ENCODE measurements at regions not wholly inside any gene's neighbourhood (a gene's known extent, or its start where the extent isn't known, plus 50 kb on each side); places are given as distances from the start of the nearest gene placed in this dataset.
"Not testable (repeated sequence)": the region's sequence is repeated elsewhere in the genome, so short reads cannot be mapped to it uniquely, and the experiment has no call there.

DNA sequence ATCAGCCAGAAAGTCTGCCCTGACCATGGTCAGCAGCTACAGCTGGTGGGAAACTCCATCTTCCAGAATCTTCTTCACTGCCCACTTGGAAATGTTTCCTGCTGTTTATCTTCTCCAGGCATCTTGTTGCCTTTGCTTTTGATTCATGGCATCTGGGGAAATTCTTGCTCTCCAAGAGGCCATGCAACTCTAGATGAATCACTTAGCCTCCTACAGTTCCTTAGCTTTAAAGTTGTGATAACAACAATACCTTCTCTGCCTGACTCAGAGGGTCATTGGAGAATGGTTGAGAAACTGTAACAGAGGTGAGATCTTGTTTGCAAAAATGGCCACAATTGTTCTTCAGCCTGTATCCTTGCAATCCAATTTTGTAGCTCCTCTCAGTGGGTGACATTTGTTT lies 121.0 kb upstream of the VRK1 start:
- DNase-seq (no peak), ATAC-seq (no peak)
- intact Hi-C loops (cut with DNase I) = no loop called here

DNA sequence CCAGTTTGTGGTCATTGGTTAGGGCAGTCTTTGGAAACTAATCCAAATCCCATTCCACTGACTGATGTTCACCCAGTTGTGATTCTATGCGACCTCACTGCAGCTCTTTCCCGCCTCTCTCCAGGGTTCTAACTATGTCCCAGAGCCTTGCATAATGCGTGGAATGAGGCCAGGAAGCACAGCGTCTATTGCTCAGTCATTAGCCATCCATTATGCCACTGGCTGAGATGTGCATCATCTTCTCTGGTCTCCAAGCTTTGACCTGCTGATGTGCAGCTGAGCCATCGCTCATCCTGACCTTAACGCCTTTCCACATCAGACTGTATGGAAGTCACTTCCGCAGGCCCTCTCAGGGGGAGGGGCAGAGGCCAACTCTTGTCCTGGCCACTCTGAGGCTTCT lies 115.4 kb upstream of the VRK1 start:
- ATAC-seq = no peak

DNA sequence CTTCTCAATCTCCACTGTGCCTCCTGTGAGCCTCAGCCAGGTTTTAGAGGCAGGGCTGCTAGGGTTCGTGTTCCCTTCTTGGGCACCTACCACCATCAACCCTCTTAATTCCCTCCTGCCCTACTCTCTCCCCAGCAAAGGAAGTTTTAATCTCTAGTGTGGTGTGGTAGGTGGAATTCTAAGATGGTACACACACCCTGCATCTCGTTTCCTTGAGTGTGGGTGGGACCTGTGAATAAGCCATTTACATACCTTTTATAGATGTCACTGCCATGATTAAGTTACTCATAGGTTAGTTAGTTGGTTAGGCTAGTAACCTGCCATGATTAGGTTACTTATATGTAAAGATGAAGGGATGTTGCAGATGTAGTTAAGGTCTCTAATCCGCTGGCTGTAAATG lies 114.8 kb upstream of the VRK1 start:
- ATAC-seq (no peak), DNase-seq (no peak)
- intact Hi-C loops (cut with DNase I) = no loop called here

More for the DNA sequence above, 115.4 kb upstream of the VRK1 start:
- DNase-seq = no peak
- intact Hi-C loops (cut with DNase I) = no loop called here

DNA sequence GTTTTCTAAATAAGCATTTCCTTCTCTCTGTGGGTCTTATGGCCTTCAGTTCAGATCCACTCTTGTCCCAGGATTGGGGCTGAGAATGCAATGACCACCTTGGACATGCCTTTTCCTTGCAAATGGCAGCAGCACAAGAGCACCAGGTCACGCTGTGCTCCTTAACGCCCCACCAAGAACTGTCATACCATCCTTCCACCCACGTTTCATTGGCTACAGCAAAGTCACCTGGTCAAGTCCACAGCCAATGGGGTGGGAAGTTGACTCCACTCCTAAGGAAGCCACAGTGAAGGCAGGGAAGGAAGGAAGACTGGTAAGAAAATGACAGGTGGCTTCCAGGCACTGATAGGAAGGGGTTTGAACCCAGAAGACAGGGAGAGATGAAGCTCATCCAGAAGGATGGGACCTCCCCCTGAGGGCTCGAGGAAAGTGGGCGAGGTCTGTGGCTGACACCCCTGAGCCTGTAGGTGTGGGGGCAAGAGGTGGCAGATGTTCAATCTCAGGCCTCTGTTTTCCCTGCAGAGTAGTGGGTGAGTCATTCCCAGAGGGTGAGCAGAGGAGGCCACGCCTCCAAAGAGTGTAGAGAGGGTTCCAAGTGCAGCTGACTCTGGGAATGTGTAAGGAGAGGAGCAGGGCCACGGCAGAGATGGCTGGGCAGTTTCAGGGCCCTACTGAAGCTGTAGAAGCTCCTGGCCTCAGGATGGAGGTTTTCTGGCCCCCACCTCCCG lies 113.5 kb upstream of the VRK1 start:
- intact Hi-C loops (cut with DNase I) = no loop called here
- ATAC-seq (no peak), DNase-seq (no peak)

DNA sequence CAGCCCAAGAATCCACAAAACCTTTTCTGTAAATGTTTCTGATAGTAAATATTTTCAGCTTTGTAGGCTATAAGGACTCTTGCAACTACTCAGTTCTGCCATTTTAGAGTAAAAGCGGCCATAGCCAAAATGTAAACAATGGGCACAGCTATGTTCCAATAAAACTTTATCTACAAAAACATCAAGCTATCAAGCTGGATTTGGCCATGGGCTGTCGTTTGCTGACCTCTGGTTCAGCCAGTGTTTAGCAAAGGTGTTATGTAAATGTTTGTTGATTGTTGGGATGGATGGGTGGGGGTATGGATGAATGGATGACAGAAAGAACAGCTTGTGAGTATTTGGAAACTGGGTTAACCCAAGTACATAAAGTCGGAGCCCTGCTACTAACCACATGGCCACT lies 111.1 kb upstream of the VRK1 start:
- intact Hi-C loops (cut with DNase I) = no loop called here

DNA sequence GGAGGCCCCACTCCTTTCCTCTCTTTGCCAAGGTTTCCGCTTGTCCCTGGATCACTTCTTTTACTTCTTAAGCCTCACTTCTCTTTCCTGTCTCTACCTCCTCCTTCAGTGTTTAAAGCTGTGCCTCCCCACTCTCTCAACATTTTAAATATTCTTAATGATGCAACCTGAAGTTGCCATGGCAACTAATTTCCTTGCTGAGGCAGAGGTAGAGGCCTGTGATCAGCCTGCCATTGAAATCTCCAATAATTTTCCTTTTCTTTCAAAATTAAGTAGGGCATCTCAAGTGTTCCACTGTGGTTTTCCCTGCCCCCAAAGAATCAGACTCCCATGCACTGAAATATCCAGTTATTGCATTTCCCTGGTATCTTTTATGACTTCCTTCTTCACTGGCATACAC lies 108.6 kb upstream of the VRK1 start:
- DNase-seq (no peak), ATAC-seq (no peak)
- intact Hi-C loops (cut with DNase I) = no loop called here

More for the DNA sequence above, 111.1 kb upstream of the VRK1 start:
- DNase-seq (no peak), ATAC-seq (no peak)

DNA sequence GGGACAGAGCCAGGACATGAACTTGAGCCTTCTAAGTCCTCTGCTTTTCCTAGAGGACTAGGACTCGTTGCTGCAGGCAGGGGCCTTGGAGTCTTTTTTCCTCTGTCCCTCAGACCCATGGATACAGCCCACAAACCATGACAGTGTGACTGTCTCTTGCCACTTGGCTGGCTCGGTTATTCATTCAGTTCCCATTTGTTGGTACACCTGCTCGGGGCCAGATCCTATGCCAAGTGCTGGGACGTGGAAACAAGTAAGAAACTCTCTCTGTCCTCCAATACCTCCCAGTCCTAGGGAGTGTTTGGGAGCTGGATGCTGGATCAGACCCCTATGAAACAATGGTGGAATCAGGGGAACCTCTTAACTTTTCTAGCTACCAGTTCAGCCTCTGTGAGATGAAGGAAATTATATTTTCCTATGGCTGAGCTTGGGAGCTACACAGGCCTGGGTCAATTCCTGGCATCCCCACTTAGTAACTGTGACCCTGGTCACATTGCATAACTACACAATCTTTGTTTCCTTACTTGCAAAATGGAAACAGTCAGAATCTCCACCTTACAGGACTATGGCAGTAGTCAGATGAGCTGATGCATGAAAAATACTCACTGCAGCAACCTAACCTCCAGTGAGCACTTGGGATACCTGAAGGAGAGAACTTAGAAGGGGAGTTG lies 106.3 kb upstream of the VRK1 start:
- ATAC-seq (no peak), DNase-seq (no peak)
- intact Hi-C loops (cut with DNase I) = no loop called here

DNA sequence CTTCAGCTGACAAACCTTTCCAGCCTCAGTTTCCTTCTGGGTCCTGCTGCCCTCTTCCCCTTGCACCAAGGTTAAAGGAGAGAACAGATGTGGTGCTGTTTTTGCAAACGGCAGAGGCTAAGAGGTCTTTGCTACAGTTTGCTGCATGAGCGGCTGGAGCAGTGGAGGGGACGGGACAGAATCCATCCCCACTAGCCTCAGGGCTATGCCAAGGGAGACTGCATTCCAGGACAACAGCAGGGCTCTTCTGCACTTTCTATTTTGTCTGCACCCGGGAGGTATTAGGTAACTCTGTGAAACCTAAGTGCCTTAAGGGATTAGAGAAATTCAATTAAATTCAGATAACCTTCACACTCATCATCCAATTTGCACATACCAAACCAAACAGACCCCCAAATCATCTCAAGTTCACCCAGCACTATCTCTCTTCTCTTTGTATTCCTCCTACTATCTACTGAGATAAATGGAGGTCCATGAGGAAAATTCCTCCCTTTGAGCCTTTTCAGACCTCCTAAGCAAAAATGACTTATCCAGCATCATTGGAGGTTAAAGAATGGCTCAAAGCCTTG lies 103.8 kb upstream of the VRK1 start:
- ATAC-seq (no peak), DNase-seq (no peak)
- intact Hi-C loops (cut with DNase I) = no loop called here

DNA sequence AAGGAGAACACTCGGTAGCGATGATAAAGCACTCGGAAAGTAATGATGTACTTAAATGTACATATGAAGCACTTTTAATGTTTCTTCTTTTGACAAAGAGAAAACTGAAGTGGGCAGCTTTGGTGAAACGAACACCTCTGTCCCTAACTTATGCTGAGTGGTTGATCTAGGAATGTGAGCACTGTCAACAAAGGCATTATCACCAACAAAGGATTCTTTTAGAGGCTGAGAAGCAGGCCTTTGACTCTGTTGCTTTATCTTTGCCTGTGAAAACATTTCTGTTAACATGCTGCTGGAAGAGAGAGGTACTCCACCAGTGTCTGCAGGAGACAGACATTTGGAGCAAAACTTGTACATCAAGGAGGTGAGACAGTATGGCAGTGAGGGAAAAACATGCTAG lies 103.2 kb upstream of the VRK1 start:
- intact Hi-C loops (cut with DNase I) = no loop called here
- ATAC-seq (no peak), DNase-seq (no peak)

DNA sequence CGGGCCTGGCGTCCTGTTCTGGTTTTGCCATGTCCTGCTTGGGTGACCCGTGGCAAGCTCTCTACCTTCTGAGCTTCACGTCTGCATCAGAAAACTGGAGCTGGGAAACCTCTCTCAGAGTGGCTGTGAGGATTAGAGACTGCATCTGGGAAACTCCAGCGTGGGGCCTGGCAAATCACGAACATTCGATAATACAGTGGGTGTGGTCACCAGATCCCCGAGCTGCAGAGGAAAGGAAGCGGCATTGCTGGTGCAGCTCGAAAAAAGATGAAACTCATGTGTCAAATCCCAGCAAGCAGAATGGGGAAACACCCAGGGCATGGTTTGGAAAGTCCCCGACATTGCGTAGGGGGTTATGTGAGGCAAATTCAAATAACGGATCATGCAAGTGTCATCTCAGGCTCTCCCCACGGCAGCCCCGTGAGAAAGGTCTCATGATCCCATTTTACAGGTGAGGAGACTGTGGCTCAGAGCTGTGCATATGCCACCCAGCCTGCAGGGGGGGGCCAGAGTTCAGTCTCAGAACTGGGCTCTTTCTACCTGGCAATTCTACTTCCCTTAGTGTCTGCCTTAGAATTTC lies 98.1 kb upstream of the VRK1 start:
- DNase-seq (no peak), ATAC-seq (no peak)
- intact Hi-C loops (cut with DNase I) = no loop called here

DNA sequence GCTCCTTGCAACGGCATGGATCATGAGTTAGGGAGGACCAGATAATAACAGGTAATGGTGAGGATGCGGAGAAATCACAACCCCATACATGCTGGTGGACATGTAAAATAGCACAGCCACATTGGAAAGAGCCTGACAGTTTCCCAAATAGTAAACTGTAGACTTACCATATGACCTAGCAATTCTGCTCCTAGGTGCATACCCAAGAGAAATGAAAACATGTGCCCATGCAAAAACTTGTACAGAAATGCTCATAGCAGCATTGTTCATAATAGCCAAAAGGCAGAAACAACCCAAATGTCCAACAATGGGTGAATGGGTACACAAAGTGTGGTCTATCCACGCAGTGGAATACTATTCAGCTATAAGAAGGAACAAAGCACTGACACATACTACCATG lies 97.5 kb upstream of the VRK1 start:
- ATAC-seq (no peak), DNase-seq (no peak)
- intact Hi-C loops (cut with DNase I) = no loop called here

DNA sequence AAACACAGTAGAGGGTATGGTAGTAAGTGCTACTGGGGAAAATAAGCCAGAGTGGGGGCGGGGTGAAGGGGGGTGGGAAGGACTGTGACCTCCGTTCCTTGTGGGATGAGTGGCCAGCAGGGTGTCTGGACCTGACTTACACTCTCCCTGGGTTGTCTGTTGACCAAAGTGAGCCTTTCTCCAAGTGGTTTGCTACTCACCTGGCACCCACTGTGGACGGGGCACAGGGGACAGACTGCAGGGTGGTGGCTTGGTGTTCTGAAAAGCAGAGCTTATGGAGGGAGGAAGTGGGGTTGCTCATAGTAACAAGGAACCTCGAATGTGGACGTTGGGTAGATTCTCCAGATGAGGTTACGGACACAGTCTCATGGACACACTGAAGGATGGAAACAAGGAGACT lies 94.4 kb upstream of the VRK1 start:
- ATAC-seq = no peak
- DNase-seq = no peak
- intact Hi-C loops (cut with DNase I) = no loop called here

DNA sequence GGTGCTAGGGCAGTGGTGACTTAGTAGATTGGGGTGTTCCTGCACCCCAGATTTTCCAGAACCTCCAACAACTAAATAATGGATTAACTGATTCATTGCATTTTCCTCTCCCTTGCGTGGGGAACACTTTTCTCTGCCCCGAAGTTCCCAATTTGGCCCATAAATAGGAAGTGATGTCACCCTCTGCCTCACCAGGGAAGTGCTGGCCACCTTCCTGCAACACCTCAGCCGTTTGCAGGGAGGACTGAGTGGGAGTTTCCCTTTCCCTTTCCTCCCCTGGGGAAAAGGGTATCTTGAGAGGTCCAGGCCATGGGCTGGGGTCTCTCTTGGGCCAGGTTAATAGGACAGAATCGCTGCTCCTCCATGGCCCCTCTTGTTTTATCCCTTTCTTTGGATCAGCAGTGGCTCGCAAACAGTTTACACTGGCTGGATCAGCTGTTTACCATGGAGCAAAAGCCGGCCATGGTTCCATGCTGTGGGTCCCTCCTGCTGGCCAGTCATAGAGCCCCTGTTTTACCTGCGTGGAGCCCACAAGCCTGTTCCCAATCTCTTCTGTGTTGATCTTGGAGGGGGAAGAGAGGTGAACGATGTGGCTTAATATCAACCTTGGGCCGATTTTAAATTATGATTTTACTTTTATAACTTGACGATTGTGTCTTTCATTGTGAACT lies 91.6 kb upstream of the VRK1 start:
- ATAC-seq (no peak), DNase-seq (no peak)
- intact Hi-C loops (cut with DNase I) = no loop called here

DNA sequence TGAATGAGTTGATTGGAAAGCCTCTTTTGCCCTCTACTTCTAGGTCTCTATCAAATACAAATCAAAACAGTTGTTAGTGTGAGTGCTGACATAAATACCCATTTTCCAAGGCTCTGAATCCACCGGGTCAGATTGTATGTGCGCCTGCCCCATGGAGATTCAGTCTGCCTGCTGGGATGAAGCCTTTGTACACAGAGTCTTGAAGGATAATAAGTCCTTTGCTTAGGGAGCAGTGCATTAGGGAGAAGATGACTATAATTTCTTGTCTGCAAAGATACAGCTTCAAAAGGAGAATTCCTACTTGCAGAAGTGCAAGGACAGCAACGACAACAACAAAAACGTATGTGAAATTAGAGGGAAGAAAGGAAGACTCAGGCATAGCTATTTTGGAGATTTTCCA lies 90.3 kb upstream of the VRK1 start:
- no peak for DNase-seq
- no peak for ATAC-seq
- intact Hi-C loops (cut with DNase I) = no loop called here

DNA sequence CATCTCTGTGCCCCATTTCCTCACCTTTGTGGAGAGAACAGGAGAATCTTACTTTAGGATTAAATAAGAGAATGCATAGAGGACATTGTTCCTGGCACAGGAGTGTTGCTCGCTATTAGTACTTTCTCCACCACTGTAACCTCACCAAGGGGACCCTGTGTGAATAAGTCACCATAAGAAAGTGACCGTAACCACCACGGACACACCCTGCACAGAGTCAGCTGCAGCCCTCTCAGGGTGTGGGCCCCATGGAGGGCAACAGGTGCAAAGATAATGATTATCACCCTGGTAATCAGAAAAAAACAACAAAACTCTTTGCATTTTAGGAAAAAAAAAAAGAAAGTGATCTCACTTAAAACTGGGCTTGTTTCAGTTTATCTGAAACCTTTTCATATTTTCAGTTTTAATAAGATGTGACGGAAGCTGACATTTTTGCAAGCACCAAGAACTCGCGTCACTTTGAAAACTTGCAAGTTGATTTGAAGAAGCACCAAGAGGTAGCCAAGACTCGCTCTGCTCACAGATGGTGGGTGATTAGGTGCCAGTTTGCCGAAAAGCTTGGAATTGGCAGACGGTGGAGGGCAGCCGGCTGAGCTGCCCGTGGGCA lies 87.0 kb upstream of the VRK1 start:
- intact Hi-C loops (cut with DNase I) = no loop called here
- DNase-seq (no peak), ATAC-seq (no peak)

DNA sequence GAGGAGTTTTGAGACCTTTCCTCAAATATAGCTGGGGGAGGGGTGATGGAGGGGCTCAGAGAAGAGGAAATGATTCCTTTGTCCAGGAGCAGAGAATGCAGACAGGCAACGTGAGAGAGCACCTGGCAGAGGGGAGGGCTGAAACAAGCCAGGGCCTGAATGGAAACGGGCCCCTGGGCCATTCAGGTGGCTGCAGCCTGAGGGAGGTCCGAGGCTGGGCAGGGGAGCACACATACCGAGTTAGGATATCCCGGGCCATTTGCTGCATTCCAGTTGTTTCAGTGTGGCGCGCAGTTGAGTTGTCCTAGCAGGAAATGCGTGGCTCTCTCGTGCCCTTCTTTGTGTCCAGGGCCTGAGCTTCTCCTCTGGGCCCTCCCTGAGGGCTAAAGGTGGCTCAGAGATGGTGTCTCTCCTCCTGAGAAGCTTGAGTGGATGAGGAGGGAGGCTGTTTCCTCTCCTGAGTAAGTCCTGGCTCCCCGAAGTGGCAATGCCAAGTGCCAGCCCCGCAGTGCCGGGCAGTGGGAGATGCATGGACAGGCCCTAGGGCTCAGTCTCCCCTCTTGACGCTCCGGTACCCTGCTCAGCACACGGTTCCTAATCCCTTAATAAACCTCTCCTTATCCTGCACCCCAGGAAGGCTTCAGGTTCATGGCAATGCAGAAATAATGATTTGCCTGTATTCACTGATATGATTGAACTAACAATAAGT lies 85.5 kb upstream of the VRK1 start:
- no peak for DNase-seq
- no peak for ATAC-seq
- intact Hi-C loops (cut with DNase I) = no loop called here

DNA sequence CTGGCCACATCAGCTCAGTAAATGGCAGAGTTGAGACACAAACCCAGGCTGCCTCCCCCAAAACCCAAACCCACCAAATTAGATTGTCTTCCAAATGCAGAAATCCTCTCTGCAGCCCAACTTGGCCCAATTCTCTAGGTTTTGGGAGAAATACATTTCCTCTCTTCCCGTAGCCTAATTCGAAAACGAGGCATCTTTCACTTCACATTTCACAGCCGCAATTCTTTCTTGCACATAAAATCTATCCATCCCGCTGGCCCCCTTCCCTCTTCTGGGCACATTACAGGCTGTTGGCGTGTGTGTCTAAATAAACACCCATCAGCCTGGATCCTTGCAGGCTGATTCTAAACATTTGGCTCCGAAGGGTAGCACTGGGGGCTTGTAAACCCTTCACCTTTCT lies 83.8 kb upstream of the VRK1 start:
- ATAC-seq = no peak
- DNase-seq = no peak
- intact Hi-C loops (cut with DNase I) = no loop called here

DNA sequence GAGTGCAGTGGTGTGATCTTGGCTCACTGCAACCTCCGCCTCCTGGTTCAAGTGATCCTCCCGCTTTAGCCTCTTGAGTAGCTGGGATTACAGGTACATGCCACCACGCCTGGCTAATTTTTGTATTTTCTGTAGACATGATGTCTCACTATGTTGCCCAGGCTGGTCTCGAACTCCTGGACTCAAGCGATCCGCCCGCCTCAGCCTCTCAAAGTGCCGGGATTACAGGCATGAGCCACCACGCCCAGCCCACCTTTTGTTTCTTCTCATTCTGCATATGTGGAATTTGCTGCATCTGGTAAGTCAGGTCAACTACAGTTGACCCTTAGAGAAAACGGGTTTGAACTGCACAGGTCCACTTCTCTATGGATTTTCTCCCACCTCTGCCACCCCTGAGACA lies 82.6 kb upstream of the VRK1 start:
- DNase-seq; intact Hi-C loops (cut with DNase I); ATAC-seq: not testable (repeated sequence)

DNA sequence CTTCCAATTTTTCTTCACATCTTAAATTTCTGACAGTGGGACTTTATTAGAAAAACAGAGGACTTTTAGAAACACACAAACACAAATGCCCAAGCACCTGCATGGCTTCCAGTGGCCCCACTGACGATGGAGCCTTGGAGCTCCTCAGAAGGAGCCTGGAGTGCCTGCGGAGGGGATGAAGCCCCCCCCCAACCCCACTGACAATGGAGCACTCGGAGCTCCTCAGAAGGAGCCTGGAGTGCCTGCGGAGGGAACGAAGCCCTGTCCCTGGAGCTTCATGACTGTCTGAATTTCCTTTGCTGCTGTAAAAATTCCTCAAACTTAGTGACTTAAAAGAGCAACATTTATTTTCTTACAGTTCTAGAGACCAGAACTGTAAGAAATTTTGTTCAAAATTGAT lies 80.1 kb upstream of the VRK1 start:
- intact Hi-C loops (cut with DNase I) = no loop called here
- no peak for DNase-seq
- no peak for ATAC-seq

Measured in left cardiac atrium (tissue), 4 donors.